Mucosa of rectum (tissue), 2 donors: ENCODE measurements at regions not wholly inside any gene's neighbourhood (a gene's known extent, or its start where the extent isn't known, plus 50 kb on each side); places are given as distances from the start of the nearest gene placed in this dataset.
"Not testable (repeated sequence)": the region's sequence is repeated elsewhere in the genome, so short reads cannot be mapped to it uniquely, and the experiment has no call there.

ENCODE experiments used
- H3K27ac ChIP-seq, 2 donors: one replicate each; pipeline ENCODE4 v1.7.0; 2013; ENCODE audit warnings: inconsistent platforms in 2 of 2, low read depth in 2 of 2, low read length in 2 of 2
- H3K27me3 ChIP-seq, 2 donors: one replicate each; pipeline ENCODE4 v1.7.0; 2013; ENCODE audit warnings: low read length in 2 of 2; ENCODE audit not compliant: control insufficient read depth in 2 of 2, insufficient read depth in 2 of 2
- H3K36me3 ChIP-seq, 2 donors: one replicate each; pipeline ENCODE4 v1.7.0; 2013; ENCODE audit warnings: low read length in 2 of 2; ENCODE audit not compliant: control insufficient read depth in 2 of 2, insufficient read depth in 2 of 2
- H3K4me1 ChIP-seq, 2 donors: one replicate each; pipeline ENCODE4 v1.7.0; 2013; ENCODE audit warnings: low read length in 2 of 2, mild to moderate bottlenecking in 1 of 2; ENCODE audit not compliant: control insufficient read depth in 2 of 2, insufficient read depth in 2 of 2
- H3K4me3 ChIP-seq, 2 donors: one replicate each; pipeline ENCODE4 v1.7.0; 2013; ENCODE audit warnings: low read length in 2 of 2
- H3K9ac ChIP-seq, 2 donors: one replicate each; pipeline ENCODE4 v1.7.0; 2013; ENCODE audit warnings: low read length in 2 of 2, low read depth in 1 of 2, mild to moderate bottlenecking in 1 of 2
- H3K9me3 ChIP-seq, 2 donors: one replicate each; pipeline ENCODE4 v1.7.0; 2013; ENCODE audit warnings: low read length in 2 of 2; ENCODE audit not compliant: control insufficient read depth in 2 of 2
- donor health status: healthy.
- donor health status: Normal muscosa, but diverticular disease.

GRCh38 chr19:27802293-27802692, 1410.7 kb downstream of the UQCRFS1 start:
- not testable (repeated sequence) for H3K27me3 ChIP-seq, H3K27ac ChIP-seq, H3K4me1 ChIP-seq, H3K9me3 ChIP-seq, H3K4me3 ChIP-seq, H3K9ac ChIP-seq
- peaks cover 6 to 23% of the 10 kb centered on the region in 2 donors for H3K36me3 ChIP-seq

GRCh38 chr19:27796540-27796939, 1416.4 kb downstream of the UQCRFS1 start:
- no peak overlapping the region for H3K27ac ChIP-seq
- H3K4me1 ChIP-seq: peaks cover 10 to 15% of the 10 kb centered on the region in 2 donors
- H3K9ac ChIP-seq: no peak overlapping the region
- H3K9me3 ChIP-seq: no peaks in the 10 kb centered on the region
- H3K4me3 ChIP-seq: no peak overlapping the region
- no peaks in the 10 kb centered on the region for H3K27me3 ChIP-seq
- peaks cover 0 to 11% of the 10 kb centered on the region in 2 donors for H3K36me3 ChIP-seq

- Histone ChIP-seq H3K4me3 (no peak overlapping the region), H3K4me1 (peaks cover 10 to 15% of the 10 kb centered on the region in 2 donors), H3K27ac (no peak overlapping the region), H3K36me3 (peaks cover 0 to 11% of the 10 kb centered on the region in 2 donors), H3K9ac (no peak overlapping the region), H3K27me3 (no peaks in the 10 kb centered on the region), H3K9me3 (no peaks in the 10 kb centered on the region)
These were observed 1416.9 kb downstream of the UQCRFS1 start for GRCh38 chr19:27796073-27796472.

- H3K4me3 ChIP-seq: peak overlapping the region; percentile 81 to 100
- H3K27me3 ChIP-seq: no peaks in the 10 kb centered on the region
- no peaks in the 10 kb centered on the region for H3K9me3 ChIP-seq
- no peak overlapping the region for H3K9ac ChIP-seq
- H3K27ac ChIP-seq: no peak overlapping the region
- H3K4me1 ChIP-seq: peaks cover 10 to 15% of the 10 kb centered on the region in 2 donors
- H3K36me3 ChIP-seq: peaks cover 0 to 11% of the 10 kb centered on the region in 2 donors
These were observed 1417.6 kb downstream of the UQCRFS1 start for GRCh38 chr19:27795369-27795768.

- Histone ChIP-seq H3K9ac (peak overlapping the region; percentile 70 to 95), H3K27ac (peak overlapping the region; percentile 87 to 96), H3K4me3 (peak overlapping the region; percentile 81 to 100), H3K9me3 (no peaks in the 10 kb centered on the region), H3K36me3 (peaks cover 0 to 11% of the 10 kb centered on the region in 2 donors), H3K27me3 (no peaks in the 10 kb centered on the region), H3K4me1 (peaks cover 10 to 15% of the 10 kb centered on the region in 2 donors)
These were observed 1418.4 kb downstream of the UQCRFS1 start for GRCh38 chr19:27794494-27795042.

GRCh38 chr19:27793644-27794493, 1419.1 kb downstream of the UQCRFS1 start:
- Histone ChIP-seq H3K27me3 (no peaks in the 10 kb centered on the region), H3K36me3 (peaks cover 0 to 11% of the 10 kb centered on the region in 2 donors), H3K9me3 (no peaks in the 10 kb centered on the region), H3K27ac (peak overlapping the region; percentile 87 to 96), H3K4me1 (peaks cover 10 to 15% of the 10 kb centered on the region in 2 donors), H3K4me3 (peak overlapping the region; percentile 81 to 100), H3K9ac (peak overlapping the region; percentile 70 to 95)

GRCh38 chr19:27793128-27793643, 1419.8 kb downstream of the UQCRFS1 start:
- Histone ChIP-seq H3K4me3 (peak overlapping the region; percentile 81 to 100), H3K4me1 (peaks cover 10 to 15% of the 10 kb centered on the region in 2 donors), H3K27me3 (no peaks in the 10 kb centered on the region), H3K9me3 (no peaks in the 10 kb centered on the region), H3K27ac (peak overlapping the region; percentile 87 to 96), H3K9ac (peak overlapping the region; percentile 70 to 95), H3K36me3 (peaks cover 0 to 11% of the 10 kb centered on the region in 2 donors)

- H3K27ac ChIP-seq: peak overlapping the region; percentile 87 to 96
- no peaks in the 10 kb centered on the region for H3K9me3 ChIP-seq
- H3K36me3 ChIP-seq: peaks cover 0 to 6% of the 10 kb centered on the region in 2 donors
- peaks cover 10 to 15% of the 10 kb centered on the region in 2 donors for H3K4me1 ChIP-seq
- peak overlapping the region; percentile 70 to 95 for H3K9ac ChIP-seq
- H3K4me3 ChIP-seq: peak overlapping the region; percentile 81 to 100
- H3K27me3 ChIP-seq: no peaks in the 10 kb centered on the region
These were observed 1420.3 kb downstream of the UQCRFS1 start for GRCh38 chr19:27792576-27793127.

GRCh38 chr19:27780367-27781075, 1432.4 kb downstream of the UQCRFS1 start:
- H3K36me3 ChIP-seq: no peaks in the 10 kb centered on the region
- no peak overlapping the region for H3K9ac ChIP-seq
- no peaks in the 10 kb centered on the region for H3K9me3 ChIP-seq
- H3K4me1 ChIP-seq: no peaks in the 10 kb centered on the region
- no peak overlapping the region for H3K4me3 ChIP-seq
- no peak overlapping the region for H3K27ac ChIP-seq
- no peaks in the 10 kb centered on the region for H3K27me3 ChIP-seq
